NCI-H524 treated with DMSO at 0.1 percent for 48 hours (cell line): ENCODE measurements at regions not wholly inside any gene's neighbourhood (a gene's known extent, or its start where the extent isn't known, plus 50 kb on each side); places are given as distances from the start of the nearest gene placed in this dataset.
A peak's percentile ranks its signal among the peaks of the same experiment; 100 is the strongest.
"Not testable (repeated sequence)": the region's sequence is repeated elsewhere in the genome, so short reads cannot be mapped to it uniquely, and the experiment has no call there.

Experiments
- DNase-seq: peaks from one replicate; lab custom pipeline; 2025; lab: John Stamatoyannopoulos, UW

GRCh38 chr6:103893141-103893581, 966.6 kb downstream of the HACE1 start:
- no peak for DNase-seq

- DNase-seq, result no peak
Observed at GRCh38 chr6:103886951-103887350, 972.8 kb downstream of the HACE1 start.

- no peak for DNase-seq
Observed at GRCh38 chr6:103885446-103885845, 974.3 kb downstream of the HACE1 start.

- no peak for DNase-seq
Observed at GRCh38 chr6:103879800-103880199, 979.9 kb downstream of the HACE1 start.

GRCh38 chr6:103875221-103875620, 984.5 kb downstream of the HACE1 start:
- no peak for DNase-seq

GRCh38 chr6:103874575-103874974, 985.1 kb downstream of the HACE1 start:
- no peak for DNase-seq

GRCh38 chr6:103872678-103873077, 987.0 kb downstream of the HACE1 start:
- no peak for DNase-seq

GRCh38 chr6:103872233-103872632, 987.5 kb downstream of the HACE1 start:
- DNase-seq, result peak; percentile 66

GRCh38 chr6:103870970-103871369, 988.7 kb downstream of the HACE1 start:
- no peak for DNase-seq

- DNase-seq, result no peak
Observed at GRCh38 chr6:103862297-103862696, 997.4 kb downstream of the HACE1 start.

- DNase-seq, result no peak
Observed at GRCh38 chr6:103858003-103858402, 1001.7 kb downstream of the HACE1 start.

GRCh38 chr6:103855750-103856149, 1004.0 kb downstream of the HACE1 start:
- no peak for DNase-seq

GRCh38 chr6:103854059-103854458, 1005.7 kb downstream of the HACE1 start:
- no peak for DNase-seq

- no peak for DNase-seq
Observed at GRCh38 chr6:103838457-103838856, 1021.3 kb downstream of the HACE1 start.

- no peak for DNase-seq
Observed at GRCh38 chr6:103826209-103826608, 1033.5 kb downstream of the HACE1 start.

GRCh38 chr6:103820148-103820547, 1039.6 kb downstream of the HACE1 start:
- no peak for DNase-seq

- DNase-seq, result no peak
Observed at GRCh38 chr6:103819509-103819908, 1040.2 kb downstream of the HACE1 start.

GRCh38 chr6:103812970-103813369, 1046.7 kb downstream of the HACE1 start:
- DNase-seq, result no peak

GRCh38 chr6:103801901-103802479, 1057.7 kb downstream of the HACE1 start:
- DNase-seq, result not testable (repeated sequence)

- peak; percentile 77 for DNase-seq
Observed at GRCh38 chr6:103799971-103800670, 1059.6 kb downstream of the HACE1 start.

GRCh38 chr6:103798166-103798565, 1061.6 kb downstream of the HACE1 start:
- DNase-seq, result no peak

- DNase-seq, result peak; percentile 14
Observed at GRCh38 chr6:103797738-103798137, 1062.0 kb downstream of the HACE1 start.

- no peak for DNase-seq
Observed at GRCh38 chr6:103791458-103791857, 1068.3 kb downstream of the HACE1 start.

GRCh38 chr6:103784117-103784516, 1075.6 kb downstream of the HACE1 start:
- DNase-seq, result no peak
